ENCODE measurements at regions not wholly inside any gene's neighbourhood (a gene's known extent, or its start where the extent isn't known, plus 50 kb on each side); places are given as distances from the start of the nearest gene placed in this dataset.

DNA sequence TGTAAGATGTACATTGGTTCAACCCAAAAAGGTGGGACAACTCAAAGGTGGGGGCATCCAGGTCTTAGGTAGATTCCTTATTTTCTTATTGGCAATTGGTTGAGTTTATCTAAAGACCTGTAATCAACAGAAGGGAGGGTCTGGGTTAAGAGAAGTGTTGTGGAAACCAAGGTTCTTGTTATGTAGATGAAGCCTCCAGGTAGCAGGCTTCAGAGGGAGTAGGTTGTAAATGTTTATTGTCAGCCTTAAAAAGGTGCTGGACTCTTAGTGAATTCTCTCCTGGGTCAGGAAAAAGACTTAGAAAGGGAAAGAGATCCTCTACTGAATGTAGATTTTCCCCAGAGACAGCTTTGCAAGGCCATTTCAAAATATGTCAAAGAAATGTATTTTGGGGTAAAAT, 125.3 kb upstream of the NDUFV2 start:
- no peak overlapping the region for H3K4me2 ChIP-seq (ENCODE audit: low read length)

DNA sequence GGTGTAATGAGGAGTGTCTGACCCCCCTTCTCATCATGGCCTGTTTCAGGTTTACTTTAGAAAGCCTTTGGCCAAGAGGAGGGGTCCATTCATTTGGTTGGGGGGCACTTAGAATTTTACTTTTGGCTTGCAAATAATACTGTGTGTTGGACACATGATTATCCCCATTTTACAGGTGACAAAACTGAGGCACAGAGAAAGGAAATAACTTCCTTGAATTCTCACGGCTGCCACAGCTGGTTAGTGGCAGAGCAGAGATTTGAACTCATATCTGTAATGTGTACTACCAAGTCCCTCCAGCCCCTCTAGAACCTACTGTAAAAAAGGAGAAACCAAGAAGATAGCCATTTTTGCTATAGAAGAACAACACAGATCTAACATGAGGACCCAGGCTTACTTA, 124.8 kb upstream of the NDUFV2 start:
- Histone ChIP-seq H3K27me3 (ENCODE audit: insufficient read depth, low read length) (no peaks in the 10 kb centered on the region), H3K4me1 (ENCODE audit: insufficient read depth, low read length) (no peaks in the 10 kb centered on the region), H3K4me2 (ENCODE audit: low read length) (no peak overlapping the region), H3K36me3 (ENCODE audit: insufficient read depth, low read length) (no peaks in the 10 kb centered on the region), H3K4me3 (ENCODE audit: insufficient read depth, low read depth, low read length) (no peak overlapping the region), H2AFZ (ENCODE audit: low read depth, low read length) (no peak overlapping the region), H3K9ac (ENCODE audit: low read length) (no peak overlapping the region), H4K20me1 (ENCODE audit: insufficient read depth, low read length) (no peaks in the 10 kb centered on the region), H3K27ac (ENCODE audit: low read depth, low read length) (no peak overlapping the region), H3K79me2 (ENCODE audit: insufficient read depth, low read length) (no peaks in the 10 kb centered on the region), H3K9me3 (ENCODE audit: insufficient read depth, low read depth, low read length) (no peaks in the 10 kb centered on the region)
- peaks cover 13% of the 10 kb centered on the region for H3K4me1 Mint-ChIP-seq (ENCODE audit: low read depth, unreplicated experiment)
- no peak overlapping the region for H3K27ac Mint-ChIP-seq (ENCODE audit: unreplicated experiment)
- no peaks in the 10 kb centered on the region for H3K36me3 Mint-ChIP-seq (ENCODE audit: low read depth, unreplicated experiment)
- H3K9me3 Mint-ChIP-seq (ENCODE audit: unreplicated experiment): peaks cover 11% of the 10 kb centered on the region
- no peak for TF ChIP-seq EZH2 (IDR thresholded peaks at IDR 0.05; ENCODE audit: insufficient read depth, low read length)
- TF ChIP-seq, protein P1, sequence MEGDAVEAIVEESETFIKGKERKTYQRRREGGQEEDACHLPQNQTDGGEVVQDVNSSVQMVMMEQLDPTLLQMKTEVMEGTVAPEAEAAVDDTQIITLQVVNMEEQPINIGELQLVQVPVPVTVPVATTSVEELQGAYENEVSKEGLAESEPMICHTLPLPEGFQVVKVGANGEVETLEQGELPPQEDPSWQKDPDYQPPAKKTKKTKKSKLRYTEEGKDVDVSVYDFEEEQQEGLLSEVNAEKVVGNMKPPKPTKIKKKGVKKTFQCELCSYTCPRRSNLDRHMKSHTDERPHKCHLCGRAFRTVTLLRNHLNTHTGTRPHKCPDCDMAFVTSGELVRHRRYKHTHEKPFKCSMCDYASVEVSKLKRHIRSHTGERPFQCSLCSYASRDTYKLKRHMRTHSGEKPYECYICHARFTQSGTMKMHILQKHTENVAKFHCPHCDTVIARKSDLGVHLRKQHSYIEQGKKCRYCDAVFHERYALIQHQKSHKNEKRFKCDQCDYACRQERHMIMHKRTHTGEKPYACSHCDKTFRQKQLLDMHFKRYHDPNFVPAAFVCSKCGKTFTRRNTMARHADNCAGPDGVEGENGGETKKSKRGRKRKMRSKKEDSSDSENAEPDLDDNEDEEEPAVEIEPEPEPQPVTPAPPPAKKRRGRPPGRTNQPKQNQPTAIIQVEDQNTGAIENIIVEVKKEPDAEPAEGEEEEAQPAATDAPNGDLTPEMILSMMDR (IDR thresholded peaks at IDR 0.05; ENCODE audit: insufficient read depth, low read depth, low read length): no peak
- no peak for DNase-seq (ENCODE audit: low read depth)
- FAIRE-seq: no peak
- H3K27me3 Mint-ChIP-seq (ENCODE audit: low read depth, unreplicated experiment): no peaks in the 10 kb centered on the region
- H3K4me3 Mint-ChIP-seq (ENCODE audit: unreplicated experiment): no peak overlapping the region

More for the DNA sequence above, 125.3 kb upstream of the NDUFV2 start:
- Histone ChIP-seq H3K27me3 (ENCODE audit: insufficient read depth, low read length) (no peaks in the 10 kb centered on the region), H3K9ac (ENCODE audit: low read length) (no peak overlapping the region), H3K36me3 (ENCODE audit: insufficient read depth, low read length) (no peaks in the 10 kb centered on the region), H3K27ac (ENCODE audit: low read depth, low read length) (no peak overlapping the region), H2AFZ (ENCODE audit: low read depth, low read length) (no peak overlapping the region), H3K4me1 (ENCODE audit: insufficient read depth, low read length) (no peaks in the 10 kb centered on the region), H4K20me1 (ENCODE audit: insufficient read depth, low read length) (no peaks in the 10 kb centered on the region), H3K9me3 (ENCODE audit: insufficient read depth, low read depth, low read length) (no peaks in the 10 kb centered on the region), H3K79me2 (ENCODE audit: insufficient read depth, low read length) (no peaks in the 10 kb centered on the region), H3K4me3 (ENCODE audit: insufficient read depth, low read depth, low read length) (no peak overlapping the region)
- no peaks in the 10 kb centered on the region for H3K27me3 Mint-ChIP-seq (ENCODE audit: low read depth, unreplicated experiment)
- H3K4me1 Mint-ChIP-seq (ENCODE audit: low read depth, unreplicated experiment): peaks cover 7% of the 10 kb centered on the region
- H3K9me3 Mint-ChIP-seq (ENCODE audit: unreplicated experiment): peaks cover 11% of the 10 kb centered on the region
- H3K36me3 Mint-ChIP-seq (ENCODE audit: low read depth, unreplicated experiment): no peaks in the 10 kb centered on the region
- H3K27ac Mint-ChIP-seq (ENCODE audit: unreplicated experiment): no peak overlapping the region
- DNase-seq (ENCODE audit: low read depth): no peak
- FAIRE-seq: no peak
- no peak overlapping the region for H3K4me3 Mint-ChIP-seq (ENCODE audit: unreplicated experiment)
- TF ChIP-seq EZH2 (IDR thresholded peaks at IDR 0.05; ENCODE audit: insufficient read depth, low read length): no peak
- TF ChIP-seq, protein P1 (IDR thresholded peaks at IDR 0.05; ENCODE audit: insufficient read depth, low read depth, low read length): no peak

DNA sequence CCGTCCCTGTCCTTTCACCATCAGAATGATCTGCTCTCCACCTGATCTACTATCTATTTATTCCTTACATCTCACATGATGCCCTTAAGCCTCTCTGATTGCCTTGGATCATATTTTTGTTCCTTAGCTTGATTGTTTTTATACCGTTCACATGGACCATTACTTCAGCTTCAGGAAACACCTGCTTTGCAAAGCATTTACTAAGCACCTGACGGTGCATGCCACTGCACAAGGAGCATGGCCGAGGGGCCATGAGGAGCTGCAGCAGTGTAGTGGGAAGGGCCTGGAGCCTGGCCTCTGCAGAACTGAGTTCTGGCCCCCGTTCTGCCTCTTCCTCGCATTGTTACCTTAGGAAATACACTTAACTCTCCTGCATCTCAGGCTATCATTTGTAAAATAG, 124.1 kb upstream of the NDUFV2 start:
- H3K36me3 ChIP-seq (ENCODE audit: insufficient read depth, low read length): no peaks in the 10 kb centered on the region
- TF ChIP-seq EZH2 (IDR thresholded peaks at IDR 0.05; ENCODE audit: insufficient read depth, low read length): no peak
- TF ChIP-seq, protein P1 (IDR thresholded peaks at IDR 0.05; ENCODE audit: insufficient read depth, low read depth, low read length): no peak
- Mint-ChIP-seq H3K27me3 (ENCODE audit: low read depth, unreplicated experiment) (no peaks in the 10 kb centered on the region), H3K36me3 (ENCODE audit: low read depth, unreplicated experiment) (no peaks in the 10 kb centered on the region), H3K9me3 (ENCODE audit: unreplicated experiment) (peaks cover 10% of the 10 kb centered on the region), H3K4me3 (ENCODE audit: unreplicated experiment) (no peak overlapping the region), H3K27ac (ENCODE audit: unreplicated experiment) (no peak overlapping the region), H3K4me1 (ENCODE audit: low read depth, unreplicated experiment) (peaks cover 15% of the 10 kb centered on the region)
- H3K4me2 ChIP-seq (ENCODE audit: low read length): no peak overlapping the region
- no peaks in the 10 kb centered on the region for H3K27me3 ChIP-seq (ENCODE audit: insufficient read depth, low read length)
- no peaks in the 10 kb centered on the region for H3K9me3 ChIP-seq (ENCODE audit: insufficient read depth, low read depth, low read length)
- H3K4me3 ChIP-seq (ENCODE audit: insufficient read depth, low read depth, low read length): no peak overlapping the region
- H3K4me1 ChIP-seq (ENCODE audit: insufficient read depth, low read length): no peaks in the 10 kb centered on the region
- no peak overlapping the region for H3K9ac ChIP-seq (ENCODE audit: low read length)
- H4K20me1 ChIP-seq (ENCODE audit: insufficient read depth, low read length): no peaks in the 10 kb centered on the region
- H2AFZ ChIP-seq (ENCODE audit: low read depth, low read length): no peak overlapping the region
- FAIRE-seq (no peak), DNase-seq (ENCODE audit: low read depth) (no peak)
- H3K79me2 ChIP-seq (ENCODE audit: insufficient read depth, low read length): no peaks in the 10 kb centered on the region
- H3K27ac ChIP-seq (ENCODE audit: low read depth, low read length): no peak overlapping the region
